ENCODE measurements at regions not wholly inside any gene's neighbourhood (a gene's known extent, or its start where the extent isn't known, plus 50 kb on each side); places are given as distances from the start of the nearest gene placed in this dataset.

DNA sequence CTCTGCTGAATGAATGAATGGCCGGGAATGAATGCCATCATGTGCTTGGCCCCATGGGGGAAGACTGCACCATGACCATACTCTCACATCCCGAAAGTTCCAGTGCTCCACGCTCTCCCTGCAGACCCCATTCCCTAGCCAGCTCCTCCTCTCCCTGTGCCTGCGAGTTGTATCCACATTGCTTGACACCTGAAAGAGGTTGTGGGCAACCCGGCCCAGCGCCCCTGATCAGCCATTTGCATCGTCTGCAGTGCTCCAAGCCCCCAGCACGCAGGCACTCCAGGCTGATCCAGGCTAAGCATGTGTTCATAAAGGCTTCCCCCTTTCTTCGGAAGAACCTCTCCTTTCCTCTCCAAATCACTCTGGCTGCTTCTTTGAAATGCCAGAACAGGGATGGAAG is 354.4 kb upstream of the MKI67 start:
- TF ChIP-seq POLR2AphosphoS5 (IDR thresholded peaks at IDR 0.05; ENCODE audit: low read depth, low read length) = no peak
- no peak for TF ChIP-seq TAF1 (IDR thresholded peaks at IDR 0.05; ENCODE audit: borderline replicate concordance, insufficient read depth, low read length)
- no peak for TF ChIP-seq FOXP2 (optimal IDR thresholded peaks at IDR 0.05; ENCODE audit: borderline replicate concordance, extremely low read depth, extremely low read length, insufficient read depth)
- TF ChIP-seq, protein P1, sequence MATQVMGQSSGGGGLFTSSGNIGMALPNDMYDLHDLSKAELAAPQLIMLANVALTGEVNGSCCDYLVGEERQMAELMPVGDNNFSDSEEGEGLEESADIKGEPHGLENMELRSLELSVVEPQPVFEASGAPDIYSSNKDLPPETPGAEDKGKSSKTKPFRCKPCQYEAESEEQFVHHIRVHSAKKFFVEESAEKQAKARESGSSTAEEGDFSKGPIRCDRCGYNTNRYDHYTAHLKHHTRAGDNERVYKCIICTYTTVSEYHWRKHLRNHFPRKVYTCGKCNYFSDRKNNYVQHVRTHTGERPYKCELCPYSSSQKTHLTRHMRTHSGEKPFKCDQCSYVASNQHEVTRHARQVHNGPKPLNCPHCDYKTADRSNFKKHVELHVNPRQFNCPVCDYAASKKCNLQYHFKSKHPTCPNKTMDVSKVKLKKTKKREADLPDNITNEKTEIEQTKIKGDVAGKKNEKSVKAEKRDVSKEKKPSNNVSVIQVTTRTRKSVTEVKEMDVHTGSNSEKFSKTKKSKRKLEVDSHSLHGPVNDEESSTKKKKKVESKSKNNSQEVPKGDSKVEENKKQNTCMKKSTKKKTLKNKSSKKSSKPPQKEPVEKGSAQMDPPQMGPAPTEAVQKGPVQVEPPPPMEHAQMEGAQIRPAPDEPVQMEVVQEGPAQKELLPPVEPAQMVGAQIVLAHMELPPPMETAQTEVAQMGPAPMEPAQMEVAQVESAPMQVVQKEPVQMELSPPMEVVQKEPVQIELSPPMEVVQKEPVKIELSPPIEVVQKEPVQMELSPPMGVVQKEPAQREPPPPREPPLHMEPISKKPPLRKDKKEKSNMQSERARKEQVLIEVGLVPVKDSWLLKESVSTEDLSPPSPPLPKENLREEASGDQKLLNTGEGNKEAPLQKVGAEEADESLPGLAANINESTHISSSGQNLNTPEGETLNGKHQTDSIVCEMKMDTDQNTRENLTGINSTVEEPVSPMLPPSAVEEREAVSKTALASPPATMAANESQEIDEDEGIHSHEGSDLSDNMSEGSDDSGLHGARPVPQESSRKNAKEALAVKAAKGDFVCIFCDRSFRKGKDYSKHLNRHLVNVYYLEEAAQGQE (IDR thresholded peaks at IDR 0.05; ENCODE audit: insufficient read depth in 1 of 2, low read depth in 2 of 2, low read length in 2 of 2) = no peak

All from PFSK-1 (cell line).